ENCODE measurements at regions not wholly inside any gene's neighbourhood (a gene's known extent, or its start where the extent isn't known, plus 50 kb on each side); places are given as distances from the start of the nearest gene placed in this dataset.
"Not testable (repeated sequence)": the region's sequence is repeated elsewhere in the genome, so short reads cannot be mapped to it uniquely, and the experiment has no call there.

DNA sequence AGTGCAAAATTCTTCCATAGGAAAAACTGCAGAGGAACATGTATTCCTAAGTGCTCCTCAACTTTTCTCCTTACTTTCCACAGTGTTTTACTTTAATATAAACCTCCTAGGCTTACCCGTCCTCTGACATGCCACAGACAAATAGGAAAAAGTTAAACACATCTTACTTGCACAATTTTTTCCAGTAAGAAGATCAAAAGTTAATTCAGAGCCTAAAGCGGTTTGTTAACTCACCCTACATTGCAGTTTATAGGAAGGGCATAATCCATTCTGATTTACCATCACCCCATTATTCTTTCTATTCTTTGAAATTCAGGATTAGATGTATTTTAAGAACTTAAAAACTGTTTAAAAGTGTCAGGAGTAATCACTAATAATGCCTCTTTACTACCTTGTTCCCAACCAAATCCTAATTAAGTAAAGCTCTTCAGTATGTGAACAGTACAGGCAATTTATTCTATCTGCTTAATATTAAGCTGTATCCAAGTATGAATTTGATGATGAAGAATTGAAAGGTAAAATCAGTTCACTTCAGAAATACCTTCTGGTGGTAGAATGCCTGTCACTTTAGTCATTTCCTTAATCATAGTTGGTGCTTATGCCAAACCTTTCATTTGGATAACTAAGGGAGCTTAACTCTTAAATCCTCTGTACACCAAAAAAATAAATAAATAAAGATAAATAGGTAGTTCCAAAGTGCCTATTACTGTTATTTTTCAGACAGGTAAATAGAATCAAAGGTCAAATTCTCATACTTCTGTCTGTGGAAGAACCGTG, 292.0 kb downstream of the ALDH8A1 start:
- Histone ChIP-seq H3K27me3 (ENCODE audit: insufficient read depth, low read length) (no peaks in the 10 kb centered on the region), H3K9me3 (ENCODE audit: low read depth, low read length) (no peaks in the 10 kb centered on the region), H3K4me1 (ENCODE audit: insufficient read depth, low read length) (peaks cover 5% of the 10 kb centered on the region), H3K4me3 (ENCODE audit: low read length) (no peak overlapping the region)

DNA sequence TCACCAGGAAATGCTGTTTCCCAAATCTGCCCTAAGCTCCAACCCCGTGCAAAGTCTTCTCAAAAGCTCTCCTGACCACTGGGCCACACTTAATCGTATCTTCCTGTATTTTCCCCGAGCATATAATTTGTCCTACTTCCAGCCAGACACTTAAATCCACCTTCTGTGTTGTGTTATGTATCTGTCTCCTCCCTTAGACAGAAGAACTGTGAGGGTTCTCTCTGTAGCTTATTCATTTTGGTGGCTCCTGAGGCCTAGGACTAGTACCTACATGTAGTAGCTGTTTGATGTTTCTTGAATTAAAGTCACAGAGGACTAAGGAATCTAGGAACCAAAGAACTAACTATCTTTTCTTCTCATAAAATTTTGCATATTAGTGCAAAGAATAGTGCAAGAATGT, 292.6 kb downstream of the ALDH8A1 start:
- Histone ChIP-seq H3K4me1 (ENCODE audit: insufficient read depth, low read length) (peaks cover 2% of the 10 kb centered on the region), H3K9me3 (ENCODE audit: low read depth, low read length) (no peaks in the 10 kb centered on the region), H3K27me3 (ENCODE audit: insufficient read depth, low read length) (no peaks in the 10 kb centered on the region), H3K4me3 (ENCODE audit: low read length) (no peak overlapping the region)

DNA sequence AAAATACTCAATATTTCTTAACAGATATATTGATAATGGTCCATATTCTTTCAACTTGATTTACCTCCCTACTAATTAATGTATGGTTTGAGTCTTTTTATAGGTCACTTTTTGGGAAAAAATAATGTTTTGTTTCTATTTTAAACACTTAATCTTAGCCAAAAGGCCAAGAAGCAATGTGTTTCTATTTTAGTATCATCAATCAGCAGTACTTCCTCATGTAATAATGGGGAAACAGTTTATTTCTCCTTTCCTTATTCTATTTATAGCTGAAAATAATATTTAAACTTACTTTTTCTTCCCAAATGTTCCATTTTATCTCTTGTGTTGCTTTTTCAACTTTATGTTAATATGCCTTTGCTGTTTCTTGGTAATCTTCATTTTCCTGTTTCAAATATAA, 295.1 kb downstream of the ALDH8A1 start:
- Histone ChIP-seq H3K9me3 (ENCODE audit: low read depth, low read length) (no peaks in the 10 kb centered on the region), H3K4me3 (ENCODE audit: low read length) (no peak overlapping the region), H3K27me3 (ENCODE audit: insufficient read depth, low read length) (no peaks in the 10 kb centered on the region), H3K4me1 (ENCODE audit: insufficient read depth, low read length) (no peaks in the 10 kb centered on the region)

DNA sequence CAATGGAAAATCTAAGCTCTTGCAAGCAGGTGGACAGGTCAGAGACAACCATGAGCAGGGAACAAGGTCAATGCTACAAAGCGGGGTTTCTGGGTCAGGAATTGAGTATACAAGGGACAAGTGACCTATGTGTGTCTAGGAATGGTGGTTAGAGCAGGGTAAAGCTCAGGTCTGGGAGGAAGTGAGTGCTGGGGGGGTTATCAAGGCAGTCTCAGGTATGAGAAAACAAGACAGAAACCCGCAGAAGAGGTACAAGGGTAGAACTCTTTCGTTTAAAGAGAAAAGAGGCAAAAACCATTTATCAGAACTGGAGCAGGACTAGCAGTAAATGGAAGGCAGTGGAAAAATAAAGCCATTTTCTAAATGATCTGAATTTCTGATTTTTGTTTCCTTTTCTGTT, 298.4 kb downstream of the ALDH8A1 start:
- Histone ChIP-seq H3K4me3 (ENCODE audit: low read length) (no peak overlapping the region), H3K4me1 (ENCODE audit: insufficient read depth, low read length) (no peaks in the 10 kb centered on the region), H3K27me3 (ENCODE audit: insufficient read depth, low read length) (no peaks in the 10 kb centered on the region), H3K9me3 (ENCODE audit: low read depth, low read length) (no peaks in the 10 kb centered on the region)

DNA sequence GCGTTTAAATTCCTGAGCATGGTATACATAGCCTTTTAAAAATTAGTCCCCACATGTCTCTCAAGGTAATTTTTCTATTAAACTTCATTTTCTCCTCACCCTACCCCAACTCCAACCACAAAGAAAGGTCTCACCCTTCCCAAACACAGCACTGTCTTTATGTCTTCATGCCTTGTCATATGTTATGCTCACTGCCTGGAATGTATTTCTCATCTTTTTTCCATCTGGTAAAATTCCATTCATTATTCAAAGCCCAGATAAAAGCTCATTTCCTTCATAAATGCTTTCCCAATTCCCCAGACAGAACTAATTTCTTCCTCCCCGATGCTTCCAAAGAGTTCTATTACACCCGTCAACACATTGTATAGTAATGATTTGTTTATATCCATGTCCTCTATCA, 302.0 kb downstream of the ALDH8A1 start:
- H3K9me3 ChIP-seq (ENCODE audit: low read depth, low read length): no peaks in the 10 kb centered on the region
- no peak overlapping the region for H3K4me3 ChIP-seq (ENCODE audit: low read length)
- no peaks in the 10 kb centered on the region for H3K27me3 ChIP-seq (ENCODE audit: insufficient read depth, low read length)
- H3K4me1 ChIP-seq (ENCODE audit: insufficient read depth, low read length): no peaks in the 10 kb centered on the region

DNA sequence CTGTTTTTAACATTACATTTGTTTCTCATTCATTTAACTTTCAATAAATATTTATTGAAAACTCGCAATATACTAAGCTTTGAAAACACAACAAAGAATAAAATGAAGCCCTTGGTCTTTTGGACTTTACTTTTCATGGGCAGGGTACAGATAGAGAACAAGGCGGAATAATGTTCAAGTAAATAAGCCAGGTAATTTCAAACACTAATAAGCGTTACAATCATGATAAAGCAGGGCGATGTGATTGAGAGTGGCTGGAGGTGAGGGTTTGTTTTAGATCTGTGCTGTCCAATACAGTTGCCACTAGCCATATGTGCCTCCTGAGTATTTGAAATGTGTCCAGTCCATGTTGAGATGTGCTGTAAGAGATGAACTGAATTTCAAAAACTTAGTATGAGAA, 307.1 kb downstream of the ALDH8A1 start:
- H3K4me3 ChIP-seq (ENCODE audit: low read length): no peak overlapping the region
- peaks cover 5% of the 10 kb centered on the region for H3K4me1 ChIP-seq (ENCODE audit: insufficient read depth, low read length)
- no peaks in the 10 kb centered on the region for H3K27me3 ChIP-seq (ENCODE audit: insufficient read depth, low read length)
- no peaks in the 10 kb centered on the region for H3K9me3 ChIP-seq (ENCODE audit: low read depth, low read length)

DNA sequence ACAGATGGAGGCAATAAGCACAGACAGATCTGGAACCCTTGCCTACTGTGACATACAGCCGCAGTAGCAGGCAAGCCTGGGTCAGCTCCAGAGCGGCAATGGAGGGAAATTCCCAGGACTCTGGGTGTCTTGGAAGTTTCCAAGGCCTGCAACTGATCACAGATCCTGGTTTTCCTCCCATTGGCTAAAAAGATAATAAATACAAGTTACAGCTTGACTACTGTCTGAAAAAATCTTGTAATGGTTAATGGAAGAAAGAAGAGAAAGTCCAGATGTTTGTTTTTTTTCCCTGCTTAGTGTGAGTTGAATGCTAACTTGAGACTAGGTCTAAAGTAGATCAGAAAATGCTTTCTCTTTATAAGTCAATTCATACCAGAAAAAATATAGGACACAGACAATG, 307.6 kb downstream of the ALDH8A1 start:
- H3K4me1 ChIP-seq (ENCODE audit: insufficient read depth, low read length): peaks cover 5% of the 10 kb centered on the region
- H3K4me3 ChIP-seq (ENCODE audit: low read length): no peak overlapping the region
- no peaks in the 10 kb centered on the region for H3K9me3 ChIP-seq (ENCODE audit: low read depth, low read length)
- H3K27me3 ChIP-seq (ENCODE audit: insufficient read depth, low read length): no peaks in the 10 kb centered on the region

DNA sequence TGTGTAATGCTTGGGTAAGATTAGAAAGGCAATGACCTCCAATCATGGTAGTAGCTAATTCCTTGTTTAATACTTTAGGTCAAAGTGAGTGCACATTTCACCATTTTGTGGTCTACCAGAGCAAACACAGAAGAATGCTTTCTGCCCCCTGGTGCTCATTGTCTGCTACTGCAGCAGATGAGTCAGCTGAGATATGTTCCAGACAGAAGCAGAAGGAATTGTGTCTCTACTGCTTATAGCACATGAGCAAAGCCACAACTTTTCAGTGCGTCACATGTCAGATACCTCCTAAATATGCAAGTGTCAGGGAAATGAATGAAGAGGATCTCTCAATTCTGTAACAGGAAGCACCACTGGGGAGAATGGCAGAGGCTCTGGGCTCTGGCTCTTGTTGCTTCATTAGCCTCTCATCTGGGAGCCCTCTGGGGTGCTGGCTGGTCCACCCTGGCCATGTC, 308.9 kb downstream of the ALDH8A1 start:
- H3K4me3 ChIP-seq (ENCODE audit: low read length): no peak overlapping the region
- no peaks in the 10 kb centered on the region for H3K9me3 ChIP-seq (ENCODE audit: low read depth, low read length)
- peaks cover 5% of the 10 kb centered on the region for H3K4me1 ChIP-seq (ENCODE audit: insufficient read depth, low read length)
- H3K27me3 ChIP-seq (ENCODE audit: insufficient read depth, low read length): no peaks in the 10 kb centered on the region

DNA sequence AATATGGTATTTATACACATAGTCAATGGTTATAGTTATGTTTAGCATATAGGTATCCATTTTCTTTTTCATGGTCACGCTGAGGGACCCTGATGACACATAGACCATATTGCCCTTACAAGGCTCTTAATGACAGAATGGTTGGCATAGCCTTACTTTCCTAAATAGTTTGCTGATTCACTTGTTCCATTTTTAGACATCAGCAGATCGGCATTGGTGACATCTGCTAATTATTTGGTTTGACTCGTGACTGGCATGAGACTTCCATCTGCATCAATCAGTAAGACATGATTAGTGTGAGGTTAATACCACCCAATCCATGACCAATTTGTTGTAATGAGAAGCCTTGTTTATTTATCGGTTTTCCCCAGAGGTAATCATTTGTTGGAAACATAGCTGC, 309.7 kb downstream of the ALDH8A1 start:
- peaks cover 5% of the 10 kb centered on the region for H3K4me1 ChIP-seq (ENCODE audit: insufficient read depth, low read length)
- H3K27me3 ChIP-seq (ENCODE audit: insufficient read depth, low read length): no peaks in the 10 kb centered on the region
- no peak overlapping the region for H3K4me3 ChIP-seq (ENCODE audit: low read length)
- no peaks in the 10 kb centered on the region for H3K9me3 ChIP-seq (ENCODE audit: low read depth, low read length)

DNA sequence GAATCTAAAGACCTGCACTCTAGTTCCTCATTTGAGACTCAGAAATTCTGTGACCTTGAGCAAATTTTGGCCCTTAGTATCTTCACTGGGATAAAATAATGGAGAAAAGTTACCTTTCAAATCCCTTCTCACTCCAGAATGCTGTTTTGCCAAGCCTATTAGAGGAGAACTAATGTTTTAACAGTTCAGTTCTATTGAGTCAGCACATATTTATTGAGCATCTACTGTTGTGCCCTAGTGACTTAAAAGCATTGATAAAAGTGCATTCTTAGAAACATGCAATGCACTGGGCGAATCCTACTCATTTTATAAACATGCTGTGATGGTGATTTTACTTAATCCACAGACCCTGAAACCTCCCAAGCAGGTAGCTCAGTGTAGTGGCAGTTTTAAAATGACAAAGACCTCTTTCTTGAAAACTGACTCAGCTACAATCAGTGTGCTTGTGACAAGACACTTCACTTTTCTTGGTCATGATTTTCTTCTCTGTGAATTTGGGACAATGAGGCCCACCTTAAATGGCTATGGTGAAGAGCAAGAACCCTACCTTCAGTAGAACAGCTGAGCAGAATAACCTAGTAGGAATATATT, 312.0 kb downstream of the ALDH8A1 start:
- Histone ChIP-seq H3K27me3 (ENCODE audit: insufficient read depth, low read length) (no peaks in the 10 kb centered on the region), H3K9me3 (ENCODE audit: low read depth, low read length) (no peaks in the 10 kb centered on the region), H3K4me3 (ENCODE audit: low read length) (no peak overlapping the region), H3K4me1 (ENCODE audit: insufficient read depth, low read length) (peaks cover 9% of the 10 kb centered on the region)

DNA sequence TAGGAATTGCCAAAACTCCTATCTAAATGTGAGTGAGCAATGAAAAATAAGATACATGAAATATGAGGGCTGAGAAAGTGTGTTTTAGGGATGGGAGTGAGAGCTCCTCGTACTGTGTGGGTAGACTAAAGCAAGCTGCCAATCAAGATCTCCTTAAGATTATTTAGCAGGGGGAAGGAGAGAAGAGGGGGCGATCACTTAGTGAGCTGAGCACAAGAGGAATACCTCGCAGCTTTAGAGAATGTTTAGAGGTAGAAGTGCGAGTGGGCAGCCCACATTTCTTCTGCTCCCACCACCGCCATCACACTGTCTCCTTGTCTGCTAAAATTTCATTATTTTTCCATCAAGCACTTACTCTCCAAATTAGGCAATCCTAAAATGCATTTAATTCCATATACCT, 312.6 kb downstream of the ALDH8A1 start:
- no peak overlapping the region for H3K4me3 ChIP-seq (ENCODE audit: low read length)
- H3K4me1 ChIP-seq (ENCODE audit: insufficient read depth, low read length): peaks cover 14% of the 10 kb centered on the region
- no peaks in the 10 kb centered on the region for H3K9me3 ChIP-seq (ENCODE audit: low read depth, low read length)
- H3K27me3 ChIP-seq (ENCODE audit: insufficient read depth, low read length): no peaks in the 10 kb centered on the region

DNA sequence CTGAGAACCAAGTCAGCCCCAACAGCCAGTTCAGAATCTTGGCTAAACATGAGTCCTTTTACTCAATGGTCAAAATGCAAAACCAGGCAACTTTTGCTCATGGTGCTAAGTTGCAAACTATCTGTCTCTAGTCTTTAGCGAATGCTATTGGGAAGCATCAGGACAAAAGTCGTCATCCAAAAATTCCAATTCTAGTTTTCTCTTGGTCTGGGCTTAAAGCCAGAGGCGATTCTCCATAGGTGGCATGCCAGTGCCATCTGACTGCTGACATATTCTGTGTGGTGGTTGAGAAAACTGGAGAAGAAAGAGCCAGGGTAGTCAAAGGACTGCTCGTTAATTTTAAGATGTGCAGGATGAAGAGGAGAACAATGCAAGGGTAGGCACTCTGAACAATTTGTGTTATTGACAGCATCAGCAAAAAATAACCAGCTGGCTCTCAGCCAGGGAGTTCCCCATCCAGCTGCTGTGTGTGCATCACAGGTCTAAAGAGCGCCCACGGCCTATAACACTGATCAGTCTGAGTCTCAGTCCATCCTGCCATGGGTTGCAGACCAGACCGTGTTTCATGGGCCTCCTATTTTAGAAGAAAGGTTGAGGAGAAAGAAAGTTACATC, 313.6 kb downstream of the ALDH8A1 start:
- no peaks in the 10 kb centered on the region for H3K9me3 ChIP-seq (ENCODE audit: low read depth, low read length)

DNA sequence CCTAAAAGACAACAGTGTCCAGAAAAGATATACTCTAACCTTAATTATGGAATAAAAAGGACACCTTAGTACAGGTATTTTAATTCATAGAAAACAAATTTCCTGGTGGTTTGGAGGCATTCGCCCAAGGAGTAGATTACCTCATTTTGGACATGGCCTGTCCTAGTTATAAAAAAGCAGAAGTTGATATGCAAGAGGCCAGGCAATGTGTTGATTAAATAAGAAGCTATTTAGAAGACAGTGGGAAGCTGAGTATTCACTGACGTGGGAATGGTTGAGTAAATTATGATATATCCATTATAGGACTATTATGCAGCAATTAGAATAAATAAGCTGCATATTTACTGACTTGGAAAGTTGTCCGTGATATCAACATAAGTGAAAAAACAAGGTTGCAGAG, 314.9 kb downstream of the ALDH8A1 start:
- no peaks in the 10 kb centered on the region for H3K9me3 ChIP-seq (ENCODE audit: low read depth, low read length)

More for the DNA sequence above, 313.6 kb downstream of the ALDH8A1 start:
- no peaks in the 10 kb centered on the region for H3K27me3 ChIP-seq (ENCODE audit: insufficient read depth, low read length)
- peaks cover 22% of the 10 kb centered on the region for H3K4me1 ChIP-seq (ENCODE audit: insufficient read depth, low read length)
- H3K4me3 ChIP-seq (ENCODE audit: low read length): no peak overlapping the region

DNA sequence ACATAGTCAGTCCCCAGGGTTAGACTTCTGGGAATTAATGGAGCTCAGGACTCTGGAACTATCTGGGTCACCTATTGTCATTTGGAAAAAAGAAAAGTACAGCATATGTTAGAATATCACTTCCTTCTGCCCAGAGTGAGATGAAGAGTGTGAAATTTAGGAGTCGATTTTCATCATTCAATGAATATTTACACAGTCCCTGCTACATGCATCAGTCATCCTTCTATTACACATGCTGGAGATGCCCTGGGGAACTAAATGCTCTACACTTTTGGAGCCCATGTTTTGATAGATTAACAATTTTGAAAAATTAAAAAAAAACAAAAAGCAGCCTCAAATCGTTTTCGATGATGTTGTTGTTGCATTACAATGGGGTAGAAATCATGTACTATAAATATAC, 315.4 kb downstream of the ALDH8A1 start:
- no peak overlapping the region for H3K4me3 ChIP-seq (ENCODE audit: low read length)
- H3K4me1 ChIP-seq (ENCODE audit: insufficient read depth, low read length): peaks cover 28% of the 10 kb centered on the region
- H3K27me3 ChIP-seq (ENCODE audit: insufficient read depth, low read length): no peaks in the 10 kb centered on the region
- no peaks in the 10 kb centered on the region for H3K9me3 ChIP-seq (ENCODE audit: low read depth, low read length)

More for the DNA sequence above, 314.9 kb downstream of the ALDH8A1 start:
- H3K4me1 ChIP-seq (ENCODE audit: insufficient read depth, low read length): peaks cover 28% of the 10 kb centered on the region
- no peaks in the 10 kb centered on the region for H3K27me3 ChIP-seq (ENCODE audit: insufficient read depth, low read length)
- no peak overlapping the region for H3K4me3 ChIP-seq (ENCODE audit: low read length)

DNA sequence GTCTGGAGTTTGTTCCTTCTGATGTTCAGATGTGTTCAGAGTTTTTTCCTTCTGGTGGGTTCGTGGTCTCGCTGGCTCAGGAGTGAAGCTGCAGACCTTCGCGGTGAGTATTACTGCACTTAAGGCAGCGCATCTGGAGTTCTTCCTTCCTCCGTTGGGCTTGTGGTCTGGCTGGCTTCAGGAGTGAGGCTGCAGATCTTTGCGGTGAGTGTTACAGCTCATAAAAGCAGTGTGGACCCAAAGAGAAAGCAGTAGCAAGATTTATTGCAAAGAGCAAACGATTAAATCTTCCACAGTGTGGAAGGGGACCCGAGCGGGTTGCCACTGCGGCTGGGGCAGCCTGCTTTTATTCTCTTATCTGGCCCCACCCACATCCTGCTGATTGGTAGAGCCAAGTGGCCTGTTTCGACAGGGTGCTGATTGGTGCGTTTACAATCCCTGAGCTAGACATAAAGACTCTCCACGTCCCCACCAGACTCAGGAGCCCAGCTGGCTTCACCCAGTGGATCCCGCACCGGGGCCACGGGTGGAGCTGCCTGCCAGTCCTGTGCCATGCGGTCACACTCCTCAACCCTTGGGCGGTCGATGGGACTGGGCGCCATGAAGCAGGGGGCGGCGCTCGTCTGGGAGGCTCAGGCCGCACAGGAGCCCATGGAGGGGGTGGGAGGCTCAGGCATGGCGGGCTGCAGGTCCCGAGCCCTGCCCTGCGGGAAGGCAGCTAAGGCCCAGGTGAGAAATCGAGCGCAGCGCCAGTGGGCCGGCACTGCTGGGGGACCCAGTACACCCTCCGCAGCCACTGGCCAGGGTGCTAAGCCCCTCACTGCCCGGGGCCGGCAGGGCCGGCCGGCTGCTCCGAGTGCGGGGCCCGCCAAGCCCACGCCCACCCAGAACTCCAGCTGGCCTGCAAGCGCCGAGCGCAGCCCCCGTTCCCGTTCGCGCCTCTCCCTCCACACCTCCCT, 315.3 kb upstream of the SGK1 start:
- H3K27me3 ChIP-seq (ENCODE audit: insufficient read depth, low read length); H3K9me3 ChIP-seq (ENCODE audit: low read depth, low read length); H3K4me3 ChIP-seq (ENCODE audit: low read length): not testable (repeated sequence)
- peaks cover 28% of the 10 kb centered on the region for H3K4me1 ChIP-seq (ENCODE audit: insufficient read depth, low read length)
